Kidney (tissue), 13 donors: ENCODE measurements at regions not wholly inside any gene's neighbourhood (a gene's known extent, or its start where the extent isn't known, plus 50 kb on each side); places are given as distances from the start of the nearest gene placed in this dataset.

Experiments used
- DNase-seq, 5 donors: peaks; one replicate each; pipeline ENCODE4 v3.0.0-alpha.2; 2013 to 2020
- FAIRE-seq: peaks from 2 replicates; lab custom pipeline; 2012; peaks lifted over from hg19 to GRCh38; lab: Jason Lieb, UNC
- H3K27ac ChIP-seq, 2 donors: one replicate each; pipeline ENCODE4 v1.7.0; 2013; ENCODE audit warnings: low read depth in 2 of 2, low read length in 2 of 2, inconsistent platforms in 1 of 2
- H3K27me3 ChIP-seq: one replicate; pipeline ENCODE4 v1.7.1; 2013; ENCODE audit warnings: low read length, inconsistent platforms; ENCODE audit not compliant: control insufficient read depth, insufficient read depth
- H3K36me3 ChIP-seq, 3 donors: one replicate each; pipeline versions ENCODE4 v1.7.0 to v1.7.1; 2013; ENCODE audit warnings: low read length in 3 of 3, control low read depth in 1 of 3, inconsistent platforms in 1 of 3; ENCODE audit not compliant: insufficient read depth in 3 of 3, control insufficient read depth in 2 of 3
- H3K4me1 ChIP-seq, 3 donors: one replicate each; pipeline versions ENCODE4 v1.7.0 to v1.7.1; 2013; ENCODE audit warnings: low read length in 3 of 3, inconsistent platforms in 1 of 3, low read depth in 1 of 3; ENCODE audit not compliant: control insufficient read depth in 2 of 3, insufficient read depth in 2 of 3
- H3K4me3 ChIP-seq, 3 donors: one replicate each; pipeline versions ENCODE4 v1.7.0 to v1.8.1; 2013; ENCODE audit warnings: low read length in 3 of 3, control low read depth in 1 of 3, inconsistent platforms in 1 of 3
- H3K9ac ChIP-seq, 3 donors: one replicate each; pipeline versions ENCODE4 v1.7.0 to v1.7.1; 2013; ENCODE audit warnings: low read length in 3 of 3, control low read depth in 1 of 3, inconsistent platforms in 1 of 3
- H3K9me3 ChIP-seq, 3 donors: one replicate each; pipeline versions ENCODE4 v1.7.0 to v1.7.1; 2013; ENCODE audit warnings: low read length in 3 of 3, control low read depth in 1 of 3, inconsistent platforms in 1 of 3; ENCODE audit not compliant: control insufficient read depth in 2 of 3, insufficient read depth in 1 of 3
- CTCF ChIP-seq: IDR thresholded peaks from 3 replicates; pipeline ENCODE4 v1.5.1; 2012; ENCODE audit warnings: mild to moderate bottlenecking, moderate library complexity, borderline replicate concordance; ENCODE audit not compliant: insufficient read depth; ENCODE audit errors: extremely low read depth
- intact Hi-C: fragments of 100-400 bp; cut with DNase I; formaldehyde crosslinking; loops from one replicate; pipeline ENCODE4 v1.11.1; 2022
- donor health status: control.
- donor health status: control.
- donor health status: control.
- donor health status: control.
- donor health status: control.
- donor health status: DM: yes; HTN: yes; CAD: no.
- donor health status: Normal renal cell carcinoma (clear cell type).

- DNase-seq (peak in 1 of 5 donors; percentile 41), FAIRE-seq (no peak)
- Histone ChIP-seq H3K9me3 (no peaks in the 10 kb centered on the region), H3K4me1 (peaks cover 0 to 3% (median 0%) of the 10 kb centered on the region in 3 donors), H3K27me3 (no peaks in the 10 kb centered on the region), H3K9ac (no peak overlapping the region), H3K27ac (no peak overlapping the region), H3K36me3 (no peaks in the 10 kb centered on the region), H3K4me3 (no peak overlapping the region)
- no peak for TF ChIP-seq CTCF
- intact Hi-C loops, result no loop called here
Measured at GRCh38 chr3:40720863-40721262, 196.1 kb downstream of the ZNF621 start.

DNA sequence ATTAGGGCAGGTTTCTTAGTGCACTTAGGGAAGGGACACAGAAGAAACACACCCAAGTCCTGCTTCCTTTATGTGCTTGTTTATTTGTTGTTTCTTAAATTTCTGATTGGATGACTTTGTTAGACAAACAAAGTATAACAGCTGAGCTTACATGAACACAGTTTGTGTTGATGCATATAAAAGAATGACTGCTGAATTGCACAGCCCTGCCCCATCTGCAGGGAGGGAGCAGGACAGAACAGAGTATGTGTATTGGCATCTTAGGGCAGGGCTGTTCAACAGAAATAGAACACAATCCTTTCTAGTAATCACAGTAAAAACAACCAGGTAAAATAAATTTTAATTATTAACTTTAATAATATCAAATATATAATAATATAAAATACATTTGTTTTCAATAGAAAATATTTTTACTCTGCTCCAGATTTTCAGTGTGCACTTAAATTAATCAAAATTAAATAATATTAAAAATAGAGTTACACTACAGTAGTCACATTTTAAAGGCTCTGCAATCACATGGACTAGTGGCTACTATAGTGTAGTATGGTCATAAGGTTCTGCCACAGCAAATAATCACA lies 198.4 kb downstream of the ZNF621 start:
- H3K4me3 ChIP-seq, result no peak overlapping the region
- H3K9me3 ChIP-seq, result no peaks in the 10 kb centered on the region
- intact Hi-C loops, result no loop called here
- TF ChIP-seq CTCF, result no peak
- H3K27ac ChIP-seq, result no peak overlapping the region
- H3K9ac ChIP-seq, result no peak overlapping the region
- no peaks in the 10 kb centered on the region for H3K27me3 ChIP-seq
- FAIRE-seq (no peak), DNase-seq (no peak)
- peaks cover 0 to 3% (median 0%) of the 10 kb centered on the region in 3 donors for H3K4me1 ChIP-seq
- no peaks in the 10 kb centered on the region for H3K36me3 ChIP-seq

- intact Hi-C loops, result no loop called here
- H3K27ac ChIP-seq, result no peak overlapping the region
- peaks cover 0 to 8% (median 0%) of the 10 kb centered on the region in 3 donors for H3K9me3 ChIP-seq
- no peaks in the 10 kb centered on the region for H3K36me3 ChIP-seq
- no peak overlapping the region for H3K9ac ChIP-seq
- no peak for TF ChIP-seq CTCF
- FAIRE-seq (no peak), DNase-seq (no peak)
- no peak overlapping the region for H3K4me3 ChIP-seq
- H3K27me3 ChIP-seq, result no peaks in the 10 kb centered on the region
- H3K4me1 ChIP-seq, result peaks cover 0 to under 1% (median 0%) of the 10 kb centered on the region in 3 donors
Measured at GRCh38 chr3:40725031-40725430, 200.3 kb downstream of the ZNF621 start.

- H3K4me3 ChIP-seq, result no peak overlapping the region
- H3K9me3 ChIP-seq, result peaks cover 0 to 14% (median 0%) of the 10 kb centered on the region in 3 donors
- H3K36me3 ChIP-seq, result no peaks in the 10 kb centered on the region
- DNase-seq (no peak), FAIRE-seq (no peak)
- no peaks in the 10 kb centered on the region for H3K27me3 ChIP-seq
- no peaks in the 10 kb centered on the region for H3K4me1 ChIP-seq
- H3K27ac ChIP-seq, result no peak overlapping the region
- intact Hi-C loops, result no loop called here
- no peak for TF ChIP-seq CTCF
- no peak overlapping the region for H3K9ac ChIP-seq
Measured at GRCh38 chr3:40731445-40731844, 206.7 kb downstream of the ZNF621 start.
